ENCODE measurements at regions not wholly inside any gene's neighbourhood (a gene's known extent, or its start where the extent isn't known, plus 50 kb on each side); places are given as distances from the start of the nearest gene placed in this dataset.

GRCh38 chr2:236843161-236843968, 242.3 kb upstream of the COPS8 start:
- no peak for TF ChIP-seq POLR2AphosphoS5 (IDR thresholded peaks at IDR 0.05; ENCODE audit: borderline replicate concordance, low read depth, low read length)
- TF ChIP-seq EZH2 (IDR thresholded peaks at IDR 0.05) = no peak
